Ovary (tissue), 7 donors: ENCODE measurements at regions not wholly inside any gene's neighbourhood (a gene's known extent, or its start where the extent isn't known, plus 50 kb on each side); places are given as distances from the start of the nearest gene placed in this dataset.

ENCODE experiments used
- DNase-seq, 5 donors: peaks; one replicate each; pipeline ENCODE4 v3.0.0-alpha.2; 2019 to 2020
- H3K27ac ChIP-seq, 2 donors: fragments of 200-600 bp; one replicate each; pipeline versions ENCODE4 v1.5.1 to v1.8.0; 2019 to 2022
- H3K27me3 ChIP-seq: fragments of 200-600 bp; one replicate; pipeline ENCODE4 v1.8.0; 2022
- H3K36me3 ChIP-seq: fragments of 200-600 bp; sonication (generic); one replicate; pipeline ENCODE4 v1.5.1; 2019
- H3K4me1 ChIP-seq: one replicate; pipeline ENCODE4 v1.8.1; 2013; ENCODE audit warnings: mild to moderate bottlenecking, moderate library complexity; ENCODE audit not compliant: insufficient read depth
- H3K4me3 ChIP-seq: fragments of 200-600 bp; sonication (generic); one replicate; pipeline ENCODE4 v1.5.1; 2017
- H3K9me3 ChIP-seq, 2 donors: fragments of 200-600 bp in 1 of 2; sonication (generic) in 1 of 2; one replicate each; pipeline versions ENCODE4 v1.5.1 to v1.8.1; 2013 to 2019; ENCODE audit warnings: mild to moderate bottlenecking in 1 of 2, moderate library complexity in 1 of 2
- CTCF ChIP-seq, 3 donors: fragments of 450-650 bp in 2 of 3; fragments of 200-600 bp in 1 of 3; IDR thresholded peaks; one replicate each; pipeline versions ENCODE4 v1.5.1 to v1.8.0; 2016 to 2022; ENCODE audit warnings: antibody characterized with exemption in 3 of 3, mild to moderate bottlenecking in 1 of 3
- EP300 ChIP-seq: sonication (generic); formaldehyde crosslinking; IDR thresholded peaks from one replicate; pipeline ENCODE4 v1.6.1; 2017; ENCODE audit warnings: antibody characterized with exemption
- POLR2A ChIP-seq: fragments of 450-650 bp; IDR thresholded peaks from one replicate; pipeline ENCODE4 v1.6.1; 2017; ENCODE audit warnings: antibody characterized with exemption, mild to moderate bottlenecking, moderate library complexity
- WGBS, 3 donors: extraction: QIAGEN DNeasy Blood & Tissue Kit in 1 of 3; methylation state at CpG; one replicate each; pipeline versions ENCODE4 v1.1.5 to v1.1.7; 2013 to 2017; 5-methylcytosine and 5-hydroxymethylcytosine counted together
- intact Hi-C, 4 donors: fragments of 100-400 bp; cut with DNase I; formaldehyde crosslinking; loops; one replicate each; pipeline versions ENCODE4 v1.11.0 to v1.15.1; 2022 to 2023
- donor health status: DM: no; HTN: no; CAD: no; lungs with moderate emphysema.
- donor health status: DM: no; HTN: no; CAD: no.
- donor health status: Bipolar disorder and iron deficiency.
- donor health status: DM: no; HTN: no; CAD: no.
- donor health status: DM: yes; HTN: yes; CAD: no.

GRCh38 chr12:90203556-90203955 is 494.9 kb upstream of the ATP2B1 start:
- H3K4me3 ChIP-seq = no peak overlapping the region
- no peaks in the 10 kb centered on the region for H3K27me3 ChIP-seq
- WGBS, 3 donors = 94 to 100% (median 100%) methylated on average over 1 of the region's 1 CpG
- no peak for TF ChIP-seq CTCF (IDR thresholded peaks at IDR 0.05)
- TF ChIP-seq EP300 = no peak
- no peak for TF ChIP-seq POLR2A
- H3K4me1 ChIP-seq = no peaks in the 10 kb centered on the region
- H3K27ac ChIP-seq = no peak overlapping the region
- intact Hi-C loops = no loop called here
- H3K9me3 ChIP-seq = no peaks in the 10 kb centered on the region
- H3K36me3 ChIP-seq = no peaks in the 10 kb centered on the region
- no peak for DNase-seq

GRCh38 chr12:90199006-90199405 is 490.4 kb upstream of the ATP2B1 start:
- no peak for TF ChIP-seq EP300
- no peak for TF ChIP-seq POLR2A
- TF ChIP-seq CTCF (IDR thresholded peaks at IDR 0.05) = no peak
- H3K27me3 ChIP-seq = no peaks in the 10 kb centered on the region
- intact Hi-C loops = no loop called here
- H3K27ac ChIP-seq = no peak overlapping the region
- 31 to 35% (median 31%) methylated on average over 1 of the region's 1 CpG for WGBS, 3 donors
- H3K9me3 ChIP-seq = no peaks in the 10 kb centered on the region
- DNase-seq = no peak
- H3K4me3 ChIP-seq = no peak overlapping the region
- H3K36me3 ChIP-seq = no peaks in the 10 kb centered on the region
- no peaks in the 10 kb centered on the region for H3K4me1 ChIP-seq

- H3K4me3 ChIP-seq = no peak overlapping the region
- DNase-seq = no peak
- H3K27ac ChIP-seq = no peak overlapping the region
- no peaks in the 10 kb centered on the region for H3K4me1 ChIP-seq
- no peaks in the 10 kb centered on the region for H3K27me3 ChIP-seq
- H3K9me3 ChIP-seq = no peaks in the 10 kb centered on the region
- H3K36me3 ChIP-seq = no peaks in the 10 kb centered on the region
- 39 to 70% (median 68%) methylated on average over 3 of the region's 3 CpGs for WGBS, 3 donors
- intact Hi-C loops = no loop called here
- TF ChIP-seq EP300 = no peak
- no peak for TF ChIP-seq CTCF (IDR thresholded peaks at IDR 0.05)
- no peak for TF ChIP-seq POLR2A
These were observed 484.9 kb upstream of the ATP2B1 start for GRCh38 chr12:90193500-90193899.

GRCh38 chr12:90188857-90189256 is 480.2 kb upstream of the ATP2B1 start:
- WGBS, 3 donors = 6 to 9% (median 7%) methylated on average over 2 of the region's 2 CpGs
- DNase-seq = no peak
- H3K27me3 ChIP-seq = no peaks in the 10 kb centered on the region
- no peaks in the 10 kb centered on the region for H3K9me3 ChIP-seq
- H3K36me3 ChIP-seq = no peaks in the 10 kb centered on the region
- no peak overlapping the region for H3K4me3 ChIP-seq
- intact Hi-C loops = no loop called here
- H3K27ac ChIP-seq = no peak overlapping the region
- no peaks in the 10 kb centered on the region for H3K4me1 ChIP-seq
- no peak for TF ChIP-seq EP300
- TF ChIP-seq CTCF (IDR thresholded peaks at IDR 0.05) = no peak
- no peak for TF ChIP-seq POLR2A

- Histone ChIP-seq H3K36me3 (no peaks in the 10 kb centered on the region), H3K27me3 (no peaks in the 10 kb centered on the region), H3K9me3 (no peaks in the 10 kb centered on the region), H3K4me3 (no peak overlapping the region), H3K4me1 (no peaks in the 10 kb centered on the region), H3K27ac (no peak overlapping the region)
- WGBS, 3 donors = 94 to 96% (median 94%) methylated on average over 1 of the region's 1 CpG
- intact Hi-C loops = no loop called here
- DNase-seq = no peak
- TF ChIP-seq CTCF (IDR thresholded peaks at IDR 0.05) (no peak), EP300 (no peak), POLR2A (no peak)
These were observed 474.6 kb upstream of the ATP2B1 start for GRCh38 chr12:90183201-90183600.
